ENCODE measurements at regions not wholly inside any gene's neighbourhood (a gene's known extent, or its start where the extent isn't known, plus 50 kb on each side); places are given as distances from the start of the nearest gene placed in this dataset.

DNA sequence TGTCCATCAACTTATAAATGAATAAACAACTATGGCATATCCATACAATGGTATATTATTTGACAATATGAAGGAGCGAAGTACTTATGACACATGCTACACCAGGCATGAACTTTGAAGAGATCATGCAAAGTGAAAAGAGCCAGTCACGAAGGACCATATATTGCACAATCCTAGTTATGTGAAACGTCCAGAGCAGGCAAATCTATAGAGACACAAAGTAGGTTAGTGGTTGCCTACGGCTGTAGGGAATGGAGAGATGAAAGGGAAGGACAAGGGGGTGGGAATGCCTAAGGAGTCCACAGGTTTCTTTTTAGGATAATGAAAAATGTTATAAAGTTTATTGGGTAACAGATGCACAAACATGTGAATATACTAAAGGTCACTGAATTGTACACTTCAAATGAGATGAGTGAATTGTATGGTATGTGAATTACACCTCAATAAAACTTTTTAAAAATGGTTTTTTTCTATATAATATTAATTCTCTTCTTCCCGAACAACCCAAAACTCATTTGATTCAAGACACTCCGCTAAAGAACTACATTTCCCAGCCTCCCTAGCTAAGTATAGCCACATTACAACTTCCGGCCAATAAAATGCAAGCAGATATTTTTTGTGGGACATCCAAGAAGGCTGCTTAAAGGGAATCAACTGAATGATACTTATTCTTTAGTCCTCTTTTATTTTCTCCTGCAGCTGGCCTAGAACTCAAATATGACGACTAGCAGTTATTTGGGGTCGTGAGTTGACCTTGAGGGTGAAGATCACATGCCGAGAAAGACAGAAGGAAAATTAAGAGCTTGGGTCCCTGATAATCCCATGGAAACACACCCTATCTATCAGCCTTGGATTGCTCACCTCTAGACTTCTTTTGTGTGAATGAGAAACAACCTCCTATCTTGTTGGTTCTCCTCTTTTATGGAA is 187.2 kb downstream of the TTC8 start:
- H3K9ac ChIP-seq (ENCODE audit: extremely low read depth, insufficient read length, low read length), result no peak overlapping the region
- no peak overlapping the region for H2BK12ac ChIP-seq (ENCODE audit: insufficient read length, low read depth, low read length)
- H3K23me2 ChIP-seq (ENCODE audit: insufficient read length, low read depth, low read length, poor library complexity, severe bottlenecking), result no peaks in the 10 kb centered on the region
- TF ChIP-seq, protein P1, sequence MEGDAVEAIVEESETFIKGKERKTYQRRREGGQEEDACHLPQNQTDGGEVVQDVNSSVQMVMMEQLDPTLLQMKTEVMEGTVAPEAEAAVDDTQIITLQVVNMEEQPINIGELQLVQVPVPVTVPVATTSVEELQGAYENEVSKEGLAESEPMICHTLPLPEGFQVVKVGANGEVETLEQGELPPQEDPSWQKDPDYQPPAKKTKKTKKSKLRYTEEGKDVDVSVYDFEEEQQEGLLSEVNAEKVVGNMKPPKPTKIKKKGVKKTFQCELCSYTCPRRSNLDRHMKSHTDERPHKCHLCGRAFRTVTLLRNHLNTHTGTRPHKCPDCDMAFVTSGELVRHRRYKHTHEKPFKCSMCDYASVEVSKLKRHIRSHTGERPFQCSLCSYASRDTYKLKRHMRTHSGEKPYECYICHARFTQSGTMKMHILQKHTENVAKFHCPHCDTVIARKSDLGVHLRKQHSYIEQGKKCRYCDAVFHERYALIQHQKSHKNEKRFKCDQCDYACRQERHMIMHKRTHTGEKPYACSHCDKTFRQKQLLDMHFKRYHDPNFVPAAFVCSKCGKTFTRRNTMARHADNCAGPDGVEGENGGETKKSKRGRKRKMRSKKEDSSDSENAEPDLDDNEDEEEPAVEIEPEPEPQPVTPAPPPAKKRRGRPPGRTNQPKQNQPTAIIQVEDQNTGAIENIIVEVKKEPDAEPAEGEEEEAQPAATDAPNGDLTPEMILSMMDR (conservative IDR thresholded peaks at IDR 0.05), result no peak
- H3K4me2 ChIP-seq (ENCODE audit: insufficient read depth, insufficient read length, low read length), result no peak overlapping the region
- Mint-ChIP-seq H3K4me1 (peaks cover 0 to 3% of the 10 kb centered on the region in 2 experiments; a peak in 2 of 4 replicates), H3K9me3 (peaks cover 4 to 9% of the 10 kb centered on the region in 2 experiments; a peak in 2 of 5 replicates), H3K4me3 (no peak overlapping the region; a peak in 1 of 5 replicates), H3K36me3 (ENCODE audit: insufficient read depth in 1 of 3, low read depth in 3 of 3) (no peaks in the 10 kb centered on the region), H3K27ac (no peak overlapping the region), H3K27me3 (ENCODE audit: low read depth) (peaks cover 5% of the 10 kb centered on the region)
- H3K56ac ChIP-seq (ENCODE audit: insufficient read length, low read depth, low read length), result no peak overlapping the region
- H3T11ph ChIP-seq (ENCODE audit: low read length), result no peak overlapping the region
- H3K9me3 ChIP-seq (ENCODE audit: control insufficient read depth, low read depth, low read length), result no peaks in the 10 kb centered on the region
- no peaks in the 10 kb centered on the region for H3K79me2 ChIP-seq (ENCODE audit: insufficient read depth, low read length)
- no peak overlapping the region for H4K5ac ChIP-seq (ENCODE audit: insufficient read length, low read depth, low read length)
- no peaks in the 10 kb centered on the region for H4K20me1 ChIP-seq (ENCODE audit: control insufficient read depth, insufficient read depth, insufficient read length)
- H2BK5ac ChIP-seq (ENCODE audit: insufficient read length, low read length), result no peak overlapping the region
- H3K18ac ChIP-seq (ENCODE audit: insufficient read length, low read depth, low read length), result no peak overlapping the region
- no peaks in the 10 kb centered on the region for H3K79me1 ChIP-seq (ENCODE audit: insufficient read depth, low read depth, low read length, poor library complexity, severe bottlenecking)
- no peaks in the 10 kb centered on the region; the same call in 1 of the 2 replicates for H3K27me3 ChIP-seq (ENCODE audit: insufficient read depth, low read length)
- no peak overlapping the region for H3K27ac ChIP-seq (ENCODE audit: insufficient read length, low read depth, low read length)
- H4K8ac ChIP-seq (replicated peaks; ENCODE audit: insufficient read length, low read depth, low read length), result no peak overlapping the region
- no peak overlapping the region for H2AK5ac ChIP-seq (ENCODE audit: insufficient read length, low read length)
- H2BK120ac ChIP-seq (ENCODE audit: low read depth, low read length, poor library complexity, severe bottlenecking), result no peak overlapping the region
- H3K23ac ChIP-seq (ENCODE audit: insufficient read length, low read depth, low read length), result no peak overlapping the region
- H2BK20ac ChIP-seq (ENCODE audit: low read depth, low read length, poor library complexity, severe bottlenecking), result no peak overlapping the region
- no peak overlapping the region for H3K4ac ChIP-seq (ENCODE audit: low read depth, low read length)
- no peak overlapping the region for H2AFZ ChIP-seq (ENCODE audit: low read length)
- no peak overlapping the region for H2BK15ac ChIP-seq (ENCODE audit: low read depth, low read length)
- no CpG with 5 or more reads among the region's 10 CpGs for WGBS (ENCODE audit: extremely low coverage, insufficient read length, low lambda C conversion rate)
- DNase-seq, result no peak
- H3K4me1 ChIP-seq (ENCODE audit: insufficient read depth, low read length), result no peaks in the 10 kb centered on the region
- no peak overlapping the region for H3K14ac ChIP-seq (ENCODE audit: insufficient read depth, low read length)
- H4K91ac ChIP-seq (ENCODE audit: insufficient read length, low read depth, low read length), result no peak overlapping the region
